Hepatocyte (in vitro differentiated cells): ENCODE measurements at regions not wholly inside any gene's neighbourhood (a gene's known extent, or its start where the extent isn't known, plus 50 kb on each side); places are given as distances from the start of the nearest gene placed in this dataset.

Experiments
- CTCF ChIP-seq: fragments of 200-600 bp; sonication (generic); IDR thresholded peaks from 2 replicates; pipeline ENCODE4 v1.5.1; 2016; ENCODE audit warnings: antibody characterized with exemption, mild to moderate bottlenecking; ENCODE audit not compliant: poor library complexity
- EZH2phosphoT487 ChIP-seq: fragments of 200-600 bp; sonication (generic); IDR thresholded peaks from one replicate; pipeline ENCODE4 v1.6.1; 2018; ENCODE audit warnings: antibody characterized with exemption, mild to moderate bottlenecking, low read depth, moderate library complexity; ENCODE audit not compliant: unreplicated experiment, severe bottlenecking

GRCh38 chr6:26173836-26174145 is 86.6 kb downstream of the HFE start:
- no peak for TF ChIP-seq CTCF
- TF ChIP-seq EZH2phosphoT487 = no peak
